Type B pancreatic cell (in vitro differentiated cells): ENCODE measurements at regions not wholly inside any gene's neighbourhood (a gene's known extent, or its start where the extent isn't known, plus 50 kb on each side); places are given as distances from the start of the nearest gene placed in this dataset.

ENCODE experiments used
- DNase-seq: peaks from one replicate; pipeline ENCODE4 v3.0.0; 2021; ENCODE audit warnings: mixed read lengths; ENCODE audit not compliant: unreplicated experiment; ENCODE audit errors: extremely low spot score
- H3K27ac Mint-ChIP-seq: 2 replicates; pipeline ENCODE4 v1.8.0; 2021; ENCODE audit warnings: mild to moderate bottlenecking, mixed read lengths
- H3K27me3 Mint-ChIP-seq: 2 replicates; pipeline ENCODE4 v1.8.0; 2021; ENCODE audit warnings: mixed read lengths
- H3K36me3 Mint-ChIP-seq: 2 replicates; pipeline ENCODE4 v1.8.0; 2021; ENCODE audit warnings: mixed read lengths
- H3K4me1 Mint-ChIP-seq: one replicate; pipeline ENCODE4 v1.8.0; 2021; ENCODE audit warnings: mixed read lengths; ENCODE audit not compliant: unreplicated experiment
- H3K4me3 Mint-ChIP-seq: 2 replicates; pipeline ENCODE4 v1.8.0; 2021; ENCODE audit warnings: mild to moderate bottlenecking, mixed read lengths
- H3K9me3 Mint-ChIP-seq: 2 replicates; pipeline ENCODE4 v1.8.0; 2021; ENCODE audit warnings: mixed read lengths
- CTCF ChIP-seq: fragments of 200-600 bp; sonication (generic); conservative IDR thresholded peaks from 2 replicates; pipeline ENCODE4 v1.5.0; 2021; ENCODE audit warnings: antibody characterized with exemption, mild to moderate bottlenecking

- H3K4me1 Mint-ChIP-seq, result no peaks in the 10 kb centered on the region
- no peaks in the 10 kb centered on the region for H3K36me3 Mint-ChIP-seq
- H3K27ac Mint-ChIP-seq, result no peak overlapping the region
- no peak for TF ChIP-seq CTCF
- peaks cover 13% of the 10 kb centered on the region for H3K27me3 Mint-ChIP-seq
- H3K9me3 Mint-ChIP-seq, result no peaks in the 10 kb centered on the region
- DNase-seq, result no peak
- H3K4me3 Mint-ChIP-seq, result no peak overlapping the region
Measured at GRCh38 chr15:97861529-97862260, 98.8 kb upstream of the ARRDC4 start.

GRCh38 chr15:97866959-97867358 lies 93.5 kb upstream of the ARRDC4 start:
- no peak for TF ChIP-seq CTCF
- no peaks in the 10 kb centered on the region for H3K36me3 Mint-ChIP-seq
- no peaks in the 10 kb centered on the region for H3K4me1 Mint-ChIP-seq
- H3K4me3 Mint-ChIP-seq, result no peak overlapping the region
- no peak for DNase-seq
- peaks cover 1% of the 10 kb centered on the region for H3K27me3 Mint-ChIP-seq
- H3K9me3 Mint-ChIP-seq, result no peaks in the 10 kb centered on the region
- H3K27ac Mint-ChIP-seq, result no peak overlapping the region

GRCh38 chr15:97867870-97868269 lies 92.6 kb upstream of the ARRDC4 start:
- no peak overlapping the region for H3K4me3 Mint-ChIP-seq
- no peaks in the 10 kb centered on the region for H3K36me3 Mint-ChIP-seq
- no peak overlapping the region for H3K27ac Mint-ChIP-seq
- H3K27me3 Mint-ChIP-seq, result no peaks in the 10 kb centered on the region
- no peaks in the 10 kb centered on the region for H3K9me3 Mint-ChIP-seq
- no peak for TF ChIP-seq CTCF
- DNase-seq, result no peak
- no peaks in the 10 kb centered on the region for H3K4me1 Mint-ChIP-seq

- no peaks in the 10 kb centered on the region for H3K36me3 Mint-ChIP-seq
- DNase-seq, result no peak
- no peak overlapping the region for H3K27ac Mint-ChIP-seq
- no peaks in the 10 kb centered on the region for H3K27me3 Mint-ChIP-seq
- no peak overlapping the region for H3K4me3 Mint-ChIP-seq
- TF ChIP-seq CTCF, result no peak
- no peaks in the 10 kb centered on the region for H3K9me3 Mint-ChIP-seq
- H3K4me1 Mint-ChIP-seq, result no peaks in the 10 kb centered on the region
Measured at GRCh38 chr15:97868981-97869380, 91.5 kb upstream of the ARRDC4 start.

- no peak for DNase-seq
- Mint-ChIP-seq H3K27ac (no peak overlapping the region), H3K4me1 (no peaks in the 10 kb centered on the region), H3K9me3 (no peaks in the 10 kb centered on the region), H3K27me3 (no peaks in the 10 kb centered on the region), H3K36me3 (no peaks in the 10 kb centered on the region), H3K4me3 (no peak overlapping the region)
- no peak for TF ChIP-seq CTCF
Measured at GRCh38 chr15:97870771-97871170, 89.7 kb upstream of the ARRDC4 start.
